Retina (tissue), 1 donor: ENCODE measurements at regions not wholly inside any gene's neighbourhood (a gene's known extent, or its start where the extent isn't known, plus 50 kb on each side); places are given as distances from the start of the nearest gene placed in this dataset.
A peak's percentile ranks its signal among the peaks of the same experiment; 100 is the strongest.
"Not testable (repeated sequence)": the region's sequence is repeated elsewhere in the genome, so short reads cannot be mapped to it uniquely, and the experiment has no call there.

Source experiments
- DNase-seq: peaks from one replicate; pipeline ENCODE4 v3.0.0-alpha.2; 2016

DNA sequence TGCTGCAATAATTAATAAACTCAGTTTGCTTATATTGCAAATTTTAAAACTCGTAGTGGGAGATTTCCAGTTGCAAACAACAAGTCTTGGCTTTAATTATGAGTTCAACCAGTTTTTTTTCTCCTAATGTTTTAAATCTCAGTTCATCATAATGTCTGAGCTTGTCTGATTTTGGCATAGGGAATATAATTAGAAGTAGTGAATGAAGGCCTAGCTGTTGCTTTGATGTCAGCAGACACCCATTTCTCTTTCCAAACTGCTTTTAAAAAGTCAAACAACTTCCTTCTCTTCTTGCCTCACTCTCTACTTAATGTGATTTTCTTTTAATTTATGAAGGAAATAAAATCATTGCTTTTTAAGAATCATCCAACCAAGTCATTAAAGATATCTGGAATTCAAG is 1462.1 kb downstream of the DPP10 start:
- no peak for DNase-seq

DNA sequence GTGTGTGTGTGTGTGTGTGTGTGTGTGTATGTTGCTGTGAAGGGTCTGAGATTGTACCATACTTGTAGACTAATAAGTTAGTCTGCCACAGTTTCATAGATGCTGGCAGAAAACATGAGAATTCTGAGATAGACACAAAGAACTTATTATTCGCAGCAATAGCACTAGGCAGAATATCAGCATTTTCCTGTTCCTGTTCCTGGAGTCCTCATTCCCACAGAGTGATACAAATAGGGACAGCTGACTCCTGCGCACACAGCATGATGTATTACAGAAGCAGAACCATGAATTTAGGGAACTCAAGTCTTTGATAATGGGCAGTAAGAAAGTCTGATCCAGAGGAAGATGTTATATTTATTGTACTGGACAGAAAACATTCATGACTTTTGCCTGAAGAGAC is 1466.3 kb downstream of the DPP10 start:
- DNase-seq: no peak

DNA sequence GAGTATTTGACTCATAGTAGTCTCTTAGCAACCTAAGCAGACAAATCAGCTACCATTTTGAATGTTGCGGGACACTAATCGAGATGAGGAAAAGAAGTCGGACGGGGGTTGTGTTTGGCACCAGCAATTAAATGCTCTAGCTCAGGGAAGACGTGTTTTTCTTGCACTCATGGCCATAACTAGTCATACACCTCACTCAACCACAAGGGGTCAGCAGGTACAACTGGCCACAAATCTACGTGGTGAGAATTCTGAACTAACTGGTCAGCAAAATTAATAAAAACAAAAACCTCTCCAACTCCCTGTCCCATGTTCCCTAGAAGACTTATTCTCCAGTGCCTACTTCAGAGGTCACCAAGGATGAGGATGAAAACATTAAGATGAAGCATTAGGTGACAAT is 1467.8 kb downstream of the DPP10 start:
- DNase-seq: peak; percentile 9

DNA sequence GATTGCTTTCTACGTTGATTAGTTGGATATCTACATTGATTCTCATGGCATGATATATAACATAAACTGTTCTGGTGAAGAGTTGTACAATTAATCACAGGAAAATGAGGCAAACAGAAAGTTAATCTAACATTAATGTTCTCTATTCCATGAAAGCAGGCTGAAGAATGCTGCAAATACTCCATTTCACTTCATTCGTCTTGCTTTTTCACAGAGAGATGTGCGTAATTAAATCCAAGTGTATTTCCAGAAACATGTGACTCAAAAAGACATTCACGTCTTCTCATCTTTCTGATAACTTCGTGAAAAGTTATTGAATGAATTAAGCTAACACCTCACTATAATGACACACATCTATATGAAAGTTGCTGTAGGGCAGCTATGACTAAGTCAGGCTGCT is 1471.5 kb downstream of the DPP10 start:
- DNase-seq: no peak

DNA sequence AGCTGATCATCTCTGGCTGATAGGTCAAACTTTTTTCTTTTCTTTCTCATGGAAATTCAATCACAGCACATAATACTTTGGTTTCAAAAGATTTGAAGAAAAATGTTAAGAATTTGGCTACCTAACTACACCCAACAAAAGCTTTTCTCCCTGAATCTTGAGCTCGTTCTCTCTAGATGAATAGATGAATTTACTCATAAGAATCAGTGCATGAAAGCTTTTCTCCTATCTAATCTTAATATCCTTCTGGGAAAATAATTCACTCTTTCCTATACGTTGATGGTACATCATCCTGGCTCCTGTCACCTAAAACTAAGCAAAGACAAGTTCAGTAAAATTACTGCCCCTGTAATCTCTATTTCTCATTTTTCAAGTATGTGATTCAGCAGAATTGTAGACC is 1479.1 kb downstream of the DPP10 start:
- DNase-seq: no peak

DNA sequence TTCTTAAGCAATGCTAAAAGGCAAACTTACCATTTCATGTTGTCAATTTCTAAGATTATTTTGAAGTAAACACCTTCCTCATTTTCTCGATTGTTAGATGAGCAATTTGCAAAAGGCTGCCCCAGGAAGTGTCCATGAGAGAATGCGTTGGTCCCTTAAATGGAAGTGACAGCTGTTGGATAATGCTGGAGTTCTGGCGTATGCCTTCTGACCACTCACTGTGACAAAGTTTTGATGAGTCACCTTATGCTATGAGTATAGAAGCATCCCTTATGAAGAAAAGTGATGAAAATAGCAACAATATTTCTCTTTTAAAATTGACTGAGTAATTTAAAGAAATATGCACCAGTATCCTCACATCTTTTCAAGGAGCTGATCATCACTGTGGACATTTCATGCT is 1497.5 kb downstream of the DPP10 start:
- no peak for DNase-seq

DNA sequence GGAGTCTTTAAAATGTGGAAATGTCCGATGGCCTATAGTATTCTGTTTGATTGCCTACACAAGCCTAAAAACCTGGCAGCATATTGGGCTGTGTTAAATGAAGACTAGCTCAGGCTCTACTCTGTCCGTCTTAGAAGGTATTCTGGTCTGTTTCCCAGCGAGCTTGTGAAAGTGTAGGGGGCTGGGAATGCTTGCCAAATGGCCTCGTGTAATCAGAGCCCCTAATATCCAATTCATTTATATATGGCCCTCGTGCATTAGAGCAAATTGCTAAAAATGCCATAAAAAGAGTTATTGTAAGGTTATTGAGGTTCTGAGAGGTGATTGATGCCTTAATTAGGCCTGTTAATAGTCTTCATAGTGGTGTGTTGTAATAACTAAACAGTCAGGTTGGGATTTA is 1500.4 kb downstream of the DPP10 start:
- DNase-seq: no peak

DNA sequence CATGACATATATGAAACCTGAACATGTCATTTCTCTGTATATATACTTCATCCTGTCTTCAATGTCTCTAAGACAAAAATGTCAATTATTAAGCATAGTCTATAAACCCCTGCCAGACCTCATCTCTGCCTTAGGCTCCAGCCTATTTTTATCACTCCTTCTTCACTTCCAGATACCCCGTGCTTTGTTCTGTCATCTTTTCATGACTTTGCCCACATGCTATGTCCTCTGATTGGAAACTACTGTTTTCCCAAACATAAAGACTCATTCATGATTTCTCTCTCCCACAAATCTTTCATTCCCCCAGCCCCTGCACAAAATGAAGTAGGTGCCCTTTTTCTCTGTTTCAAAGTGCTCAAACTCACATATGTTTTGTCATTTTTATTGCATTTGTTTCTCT is 1503.9 kb downstream of the DPP10 start:
- DNase-seq: no peak

DNA sequence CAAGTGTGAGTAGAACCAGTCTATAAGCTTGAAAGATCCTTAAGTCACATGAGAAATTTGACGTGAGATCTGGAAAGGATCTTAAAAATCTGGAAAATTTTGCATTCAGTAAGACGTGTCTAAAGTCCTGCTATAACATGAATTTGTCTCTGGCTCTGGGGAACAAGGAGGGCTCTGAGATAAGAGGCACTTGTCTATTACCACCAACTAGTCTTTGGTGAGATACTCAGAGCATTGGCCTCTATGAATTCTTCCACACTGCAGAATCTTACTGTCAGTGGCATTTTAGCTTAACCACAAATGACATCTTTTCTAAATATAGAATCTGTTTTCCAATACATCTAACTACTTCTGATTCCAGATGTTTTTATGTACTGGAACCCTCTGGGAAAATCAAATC is 1504.5 kb downstream of the DPP10 start:
- no peak for DNase-seq

DNA sequence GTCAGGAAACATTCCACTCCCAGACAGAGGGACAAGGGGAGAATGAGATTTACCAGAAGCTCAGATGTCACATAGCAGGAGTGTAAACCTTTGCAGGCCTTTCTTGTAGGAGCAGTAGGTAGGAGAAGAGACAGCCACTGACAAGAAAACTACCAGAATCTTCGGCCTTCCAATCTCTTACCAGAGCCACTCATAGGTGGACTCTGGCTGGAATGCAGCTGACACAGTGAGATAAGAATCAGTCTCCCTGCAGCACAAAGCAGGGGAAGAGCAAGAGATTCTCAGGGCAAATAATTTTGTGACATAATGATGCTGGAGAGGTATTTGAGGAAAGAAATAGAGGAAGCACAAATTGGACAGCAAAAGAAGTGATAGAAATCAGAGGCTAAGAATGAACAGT is 1534.5 kb downstream of the DPP10 start:
- DNase-seq: no peak

DNA sequence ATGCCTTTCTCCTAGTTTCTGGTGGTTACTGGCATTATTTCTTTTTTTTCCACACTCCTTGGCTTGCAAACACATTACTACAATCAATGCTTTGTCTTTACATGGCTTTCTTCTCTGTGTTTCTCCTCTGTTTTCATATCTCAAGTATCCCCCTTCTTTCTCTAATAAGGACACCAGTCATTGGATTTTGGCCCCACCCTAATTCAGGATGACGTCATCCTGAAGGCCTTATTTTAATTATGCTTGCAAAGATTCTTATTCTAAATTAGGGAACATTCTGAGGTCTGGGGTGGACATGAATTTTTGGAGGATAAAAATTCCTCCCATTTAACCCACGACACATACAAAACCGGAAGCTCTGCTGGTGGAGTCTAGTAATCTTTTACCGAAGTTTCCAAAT is 1556.6 kb downstream of the DPP10 start:
- no peak for DNase-seq

DNA sequence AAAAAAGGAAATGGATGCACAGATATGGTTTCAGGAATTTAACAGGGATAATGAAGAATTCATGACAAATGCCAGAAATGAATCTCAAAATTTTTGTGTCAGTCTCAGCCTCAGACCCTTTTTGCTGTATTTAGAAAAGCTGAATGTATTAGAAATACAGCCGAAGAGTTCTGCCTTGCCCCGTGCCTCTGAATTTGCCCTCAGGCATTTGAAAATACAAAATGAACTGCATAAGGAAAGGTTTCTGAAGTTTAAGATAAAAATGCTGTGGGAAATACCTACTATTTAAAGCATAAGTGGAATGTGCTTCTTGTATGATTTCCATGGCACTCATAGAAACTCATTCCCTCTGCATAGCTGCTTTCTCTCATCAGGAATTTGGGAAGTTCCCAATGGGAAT is 1580.6 kb downstream of the DPP10 start:
- DNase-seq: no peak

DNA sequence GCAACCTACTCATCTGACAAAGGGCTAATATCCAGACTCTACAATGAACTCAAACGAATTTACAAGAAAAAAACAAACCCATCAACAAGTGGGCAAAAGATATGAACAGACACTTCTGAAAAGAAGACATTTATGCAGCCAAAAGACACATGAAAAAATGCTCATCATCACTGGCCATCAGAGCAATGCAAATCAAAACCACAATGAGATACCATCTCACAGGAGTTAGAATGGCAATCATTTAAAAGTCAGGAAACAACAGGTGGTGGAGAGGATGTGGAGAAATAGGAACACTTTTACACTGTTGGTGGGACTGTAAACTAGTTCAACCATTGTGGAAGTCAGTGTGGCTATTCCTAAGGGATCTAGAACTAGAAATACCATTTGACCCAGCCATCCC is 1596.3 kb downstream of the DPP10 start:
- DNase-seq: not testable (repeated sequence)

DNA sequence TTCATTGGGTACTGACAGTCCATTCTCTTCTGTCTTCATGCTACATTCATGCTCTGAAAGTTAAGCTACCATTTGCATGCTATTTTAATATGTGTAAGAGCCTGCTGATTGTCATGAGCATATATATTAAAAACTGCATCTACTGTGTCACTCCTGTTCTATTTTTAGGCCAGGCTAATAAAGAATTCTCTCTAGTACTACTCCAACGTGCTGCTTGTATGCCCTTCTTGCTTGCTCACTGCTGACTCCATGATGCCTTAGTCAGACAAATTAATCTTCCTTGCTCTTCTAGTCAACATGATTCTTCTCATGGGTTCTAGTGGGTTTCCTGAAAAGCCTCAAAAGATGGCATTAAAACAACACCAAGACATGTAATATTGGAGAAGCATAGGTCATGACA is 1600.1 kb downstream of the DPP10 start:
- no peak for DNase-seq

DNA sequence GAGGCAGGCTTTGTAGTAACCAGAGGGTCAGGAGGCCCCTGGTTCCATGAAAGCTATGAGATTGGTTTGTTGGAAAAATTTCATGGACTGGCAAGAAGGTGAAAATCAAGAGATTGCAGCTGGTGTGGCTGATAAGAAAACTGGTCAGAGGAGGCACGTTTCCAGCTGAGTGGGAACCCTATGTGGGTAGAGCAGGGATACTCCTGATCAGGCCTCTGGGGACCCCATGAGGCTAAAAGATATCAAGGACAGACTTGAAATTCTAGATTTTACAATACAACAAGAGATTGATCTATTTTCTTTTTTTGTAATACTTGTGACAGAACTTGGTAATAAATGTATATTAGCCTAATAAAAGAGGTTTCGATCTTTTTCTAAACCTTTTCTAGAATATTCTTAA is 1615.1 kb downstream of the DPP10 start:
- DNase-seq: no peak

DNA sequence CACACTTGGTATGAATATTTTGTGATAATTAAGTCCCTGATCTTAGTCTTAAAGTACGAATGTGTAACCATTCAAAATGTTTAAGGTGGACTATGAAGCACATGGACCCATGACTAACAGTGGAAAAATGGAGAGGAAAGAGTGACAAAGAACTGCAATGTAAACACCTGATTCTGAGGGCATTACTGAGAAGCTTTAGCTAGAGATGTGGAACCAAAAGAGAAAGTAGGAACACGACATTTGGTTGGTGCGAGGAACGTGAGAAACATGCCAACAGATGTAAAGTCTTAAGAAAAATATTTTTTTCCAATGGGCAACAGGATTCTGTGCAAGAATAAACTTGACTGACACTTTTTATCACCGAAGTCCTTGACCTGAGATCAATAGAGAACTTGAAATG is 1618.6 kb downstream of the DPP10 start:
- no peak for DNase-seq

DNA sequence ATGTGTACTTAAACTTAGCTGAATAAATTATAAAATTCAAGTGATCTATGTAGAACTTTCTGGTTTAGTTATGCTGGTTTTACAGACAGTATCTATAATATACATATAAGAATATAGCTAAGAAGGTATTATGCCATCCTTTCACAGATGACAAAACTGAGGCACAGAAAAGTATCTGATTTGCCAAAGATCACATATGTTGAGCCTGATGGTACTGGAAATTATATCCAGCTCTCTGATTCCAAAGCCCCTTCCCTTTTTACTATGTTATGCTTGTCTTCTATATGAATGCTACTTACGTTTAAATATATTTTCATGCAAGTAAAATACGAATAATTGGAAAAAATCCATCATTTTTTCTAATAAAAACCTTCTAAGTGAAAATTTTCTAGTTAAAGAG is 1631.3 kb downstream of the DPP10 start:
- DNase-seq: no peak

DNA sequence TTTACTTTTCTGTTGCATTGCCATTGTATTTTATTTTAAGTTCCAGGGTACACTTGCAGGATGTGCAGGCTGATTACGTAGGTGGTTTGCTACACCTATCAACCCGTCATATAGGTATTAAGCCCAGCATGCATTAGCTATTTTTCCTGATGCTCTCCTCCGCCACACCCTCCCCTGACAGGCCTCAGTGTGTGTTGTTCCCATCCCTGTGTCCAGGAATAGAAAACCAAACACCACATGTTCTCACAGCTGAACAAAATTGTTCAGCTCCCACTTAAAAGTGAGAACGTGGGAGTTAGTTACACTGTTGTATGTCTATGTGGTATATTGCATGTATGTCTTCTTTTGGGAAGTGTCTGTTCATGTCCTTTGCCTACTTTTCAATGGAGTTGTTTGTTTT is 1631.7 kb downstream of the DPP10 start:
- DNase-seq: no peak

DNA sequence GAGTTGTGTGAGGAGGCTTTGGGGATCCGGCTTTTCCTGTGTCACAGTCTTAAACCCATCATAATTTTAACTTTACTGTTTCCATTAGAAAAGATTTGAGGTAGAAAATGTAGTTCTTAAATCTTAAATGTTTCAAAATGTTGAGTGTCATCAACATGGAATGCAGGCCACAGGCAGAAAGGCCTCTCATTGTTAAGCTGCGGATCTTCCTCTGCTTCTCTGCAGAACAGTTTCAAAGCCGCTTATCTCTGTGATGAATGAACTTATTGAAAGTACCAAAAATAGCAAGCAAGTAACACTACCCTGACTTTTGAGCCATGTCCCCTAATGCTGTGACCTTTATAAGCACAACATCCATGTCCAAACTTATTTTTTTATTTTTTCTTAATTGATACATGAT is 1645.8 kb downstream of the DPP10 start:
- no peak for DNase-seq

DNA sequence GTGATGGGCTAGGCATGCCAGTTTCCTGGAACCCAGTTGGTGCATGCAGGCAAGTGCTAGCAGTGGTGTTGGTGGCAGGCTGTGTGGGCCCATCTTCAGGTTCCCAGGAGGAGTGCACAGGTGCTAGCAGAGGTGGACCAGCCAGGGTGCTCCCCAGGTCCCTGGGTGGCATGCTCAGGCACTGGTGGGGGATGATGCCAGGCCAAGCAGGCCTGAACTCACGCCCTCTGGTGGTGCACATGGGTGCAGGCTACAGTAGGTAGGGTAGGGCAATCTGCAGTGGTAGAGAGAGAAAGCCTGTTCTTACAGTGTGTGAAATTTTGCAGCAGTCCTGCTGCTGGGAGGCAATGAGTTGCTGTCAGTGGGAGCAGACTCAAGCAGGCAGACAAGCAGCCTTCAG is 1651.8 kb downstream of the DPP10 start:
- DNase-seq: no peak

DNA sequence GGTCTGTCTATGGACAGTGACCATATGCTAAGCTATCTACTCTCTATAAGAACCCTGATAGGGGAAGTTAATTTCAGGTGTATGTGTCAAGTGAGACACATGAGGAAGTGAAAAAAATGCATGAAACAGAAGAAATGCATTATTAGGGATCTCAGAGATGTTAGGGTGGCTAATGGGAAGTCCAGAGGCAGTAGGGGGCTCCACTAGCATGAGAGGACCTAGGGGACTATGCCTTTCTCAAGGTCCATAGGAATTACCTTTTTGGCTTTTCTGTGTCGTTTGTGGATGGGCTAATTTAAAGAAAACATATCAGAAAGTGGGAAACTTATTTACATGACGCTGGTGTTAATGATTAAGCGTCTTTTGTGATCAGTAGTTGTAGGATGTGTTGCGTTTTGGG is 1653.2 kb downstream of the DPP10 start:
- no peak for DNase-seq

DNA sequence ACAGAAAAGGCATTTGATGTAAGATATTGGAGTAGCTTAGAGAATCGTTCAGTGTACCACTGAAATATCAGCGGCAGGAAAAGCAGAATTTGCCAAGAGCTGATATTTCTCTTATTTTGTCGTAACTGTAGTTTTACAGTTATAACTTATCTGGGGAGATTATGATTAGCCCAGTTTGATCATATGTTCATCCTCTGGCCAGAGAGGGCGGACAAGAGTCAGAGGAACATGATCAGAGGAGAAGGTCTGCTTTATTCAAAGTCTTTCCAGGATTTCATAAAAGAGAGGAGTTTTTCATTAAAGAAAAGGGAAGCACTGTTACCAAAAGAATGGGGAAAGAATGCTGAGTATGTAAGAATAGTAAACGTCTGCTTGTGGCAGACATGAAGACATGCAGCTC is 1655.6 kb downstream of the DPP10 start:
- DNase-seq: no peak

DNA sequence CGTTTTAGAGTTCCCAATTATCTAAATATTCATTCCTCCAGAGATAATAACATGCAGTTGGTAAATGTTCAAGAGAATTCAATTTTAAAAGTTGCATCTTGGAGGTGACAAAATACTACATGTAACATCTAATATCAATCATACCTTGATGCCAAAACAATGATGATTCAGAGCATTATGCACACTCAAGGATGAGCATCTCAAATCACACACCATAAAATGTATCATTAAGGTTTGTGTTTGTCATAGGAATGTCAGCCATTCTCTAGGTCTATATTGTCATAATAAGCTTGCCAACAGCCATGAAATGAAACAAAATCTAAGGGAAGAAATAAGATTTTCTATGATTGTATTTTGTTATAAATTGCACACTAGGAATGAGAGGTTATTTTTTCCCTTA is 1667.0 kb downstream of the DPP10 start:
- DNase-seq: no peak

DNA sequence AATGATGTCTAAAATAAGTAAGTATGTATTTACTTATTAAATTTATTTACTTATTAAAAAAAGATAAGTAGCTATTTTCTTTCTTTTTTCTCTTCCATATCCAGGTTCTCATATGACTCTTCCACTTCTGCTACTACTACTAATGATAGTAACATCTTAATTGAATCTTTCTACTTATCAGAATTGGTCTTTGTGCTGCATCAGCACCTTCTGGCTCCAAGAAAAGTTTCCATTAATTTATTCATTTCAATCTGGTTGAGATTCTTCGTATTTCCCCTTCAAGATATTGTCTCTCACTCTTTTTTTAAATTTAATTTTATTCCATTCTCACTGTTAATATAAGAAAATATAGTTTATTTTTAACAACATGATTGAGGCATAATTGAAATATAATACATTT is 1675.4 kb downstream of the DPP10 start:
- DNase-seq: no peak

DNA sequence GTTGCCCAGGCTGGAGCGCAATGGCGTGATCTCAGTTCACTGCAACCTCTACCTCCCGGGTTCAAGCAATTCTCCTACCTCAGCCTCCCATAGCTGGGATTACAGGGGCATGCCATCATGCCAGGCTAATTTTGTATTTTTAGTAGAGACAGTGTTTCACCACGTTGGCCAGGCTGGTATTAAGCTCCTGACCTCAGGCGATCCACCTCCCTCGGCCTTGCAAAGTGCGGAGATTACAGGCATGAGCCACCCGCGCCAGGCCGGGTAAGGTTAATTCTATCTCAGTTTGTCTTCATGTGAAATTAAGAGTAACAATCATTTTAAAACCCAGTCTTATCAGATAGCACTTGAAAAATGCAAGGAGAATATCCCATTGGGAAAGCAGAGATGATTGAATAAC is 1681.7 kb upstream of the DDX18 start:
- no peak for DNase-seq

DNA sequence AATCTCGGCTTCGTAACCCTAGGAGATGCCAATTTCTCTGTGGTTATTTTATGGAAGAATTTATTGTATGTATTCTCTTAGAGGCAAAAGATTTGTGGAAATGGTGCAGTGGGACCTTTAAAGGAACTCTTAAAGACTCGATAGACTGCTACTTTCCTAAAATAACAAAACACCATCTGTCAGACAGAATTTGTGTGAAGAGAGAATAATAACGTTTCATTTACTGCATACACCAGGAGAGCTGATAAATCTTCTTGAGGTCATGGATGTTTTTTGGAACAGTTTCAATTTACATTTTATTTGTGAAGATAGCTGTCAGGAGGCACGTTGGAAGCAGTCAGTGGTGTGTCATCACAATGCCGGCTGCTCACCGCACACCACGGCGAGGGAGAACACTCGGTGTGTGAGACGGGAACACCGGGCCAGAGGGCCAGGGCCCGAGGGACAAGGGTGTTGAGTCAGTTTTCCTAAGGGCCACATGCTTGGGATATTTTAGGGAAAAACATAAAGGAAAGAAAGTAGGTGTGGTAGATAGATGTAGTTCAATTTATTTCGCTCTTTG is 1681.0 kb upstream of the DDX18 start:
- no peak for DNase-seq
